Skeletal muscle cell (primary cell): ENCODE measurements at regions not wholly inside any gene's neighbourhood (a gene's known extent, or its start where the extent isn't known, plus 50 kb on each side); places are given as distances from the start of the nearest gene placed in this dataset.

Experiments used
- DNase-seq: peaks from one replicate; pipeline ENCODE4 v3.0.0-alpha.2; 2010; ENCODE audit warnings: low read depth
- H3K4me3 ChIP-seq: 2 replicates; pipeline ENCODE4 v1.5.1; 2011; ENCODE audit warnings: low read depth, mild to moderate bottlenecking, control low read depth, low read length, moderate library complexity

- H3K4me3 ChIP-seq, result no peak overlapping the region
- no peak for DNase-seq
Measured at GRCh38 chr6:44500074-44500473, 112.6 kb downstream of the CDC5L start.

DNA sequence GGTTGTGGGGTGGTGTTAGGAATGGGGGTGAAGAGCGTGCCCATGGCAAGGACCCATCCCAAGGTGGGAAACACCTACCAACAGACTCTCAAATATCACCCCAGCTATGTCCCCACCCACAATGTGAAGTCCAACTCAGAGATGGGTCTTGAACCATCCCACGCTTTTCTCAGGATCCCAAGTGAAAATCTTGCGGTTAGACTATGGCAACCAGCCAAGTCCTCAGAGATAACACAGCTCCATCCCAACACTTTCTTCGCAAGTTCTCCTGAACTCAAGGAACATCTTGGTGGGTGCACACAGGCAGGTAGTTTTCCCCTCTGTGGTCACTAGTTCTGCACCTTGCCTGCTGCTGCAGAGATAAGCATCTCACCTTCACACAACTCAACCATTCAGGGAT is 116.0 kb downstream of the CDC5L start:
- H3K4me3 ChIP-seq, result no peak overlapping the region
- no peak for DNase-seq

GRCh38 chr6:44504301-44504791 is 116.8 kb downstream of the CDC5L start:
- DNase-seq, result no peak
- H3K4me3 ChIP-seq, result no peak overlapping the region

GRCh38 chr6:44505751-44506150 is 118.2 kb downstream of the CDC5L start:
- H3K4me3 ChIP-seq, result no peak overlapping the region
- DNase-seq, result no peak

DNA sequence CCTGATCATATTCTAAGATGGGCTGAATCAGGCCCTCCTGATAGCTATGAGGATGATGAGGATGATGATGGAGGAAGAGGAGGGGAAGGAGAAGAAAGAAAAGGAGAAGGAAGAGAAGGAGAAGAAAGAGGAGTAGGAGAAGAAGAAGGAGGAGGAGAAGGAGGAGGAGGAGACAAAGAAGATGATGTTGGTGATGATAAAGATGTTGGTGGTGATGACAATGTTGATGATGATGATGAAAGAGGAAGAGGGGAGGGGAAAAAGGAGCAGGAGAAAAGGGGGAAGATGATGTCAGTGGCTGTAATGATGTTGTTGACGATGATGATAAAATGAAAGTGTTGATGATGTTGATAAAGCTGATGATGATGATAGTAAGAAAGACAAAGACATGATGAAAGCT is 119.5 kb downstream of the CDC5L start:
- no peak for DNase-seq
- H3K4me3 ChIP-seq, result no peak overlapping the region

DNA sequence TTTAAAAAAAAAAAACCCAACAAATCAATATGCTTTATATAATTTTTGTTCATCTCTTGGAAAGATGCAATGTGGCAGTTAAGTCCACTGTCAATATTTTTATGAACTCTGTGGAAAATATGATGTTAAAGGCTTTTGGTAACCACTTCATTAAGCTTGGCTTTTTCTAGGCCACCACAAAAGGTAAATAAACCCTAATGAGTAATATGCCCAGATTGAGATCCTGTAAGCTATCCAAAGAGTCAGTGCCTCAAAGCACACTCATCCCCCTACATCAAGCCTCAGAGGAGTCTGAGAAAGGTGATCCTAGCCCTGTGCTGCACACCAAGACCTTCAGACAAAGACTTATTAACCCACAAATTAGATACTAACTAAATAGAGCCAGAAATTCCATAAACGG is 121.1 kb downstream of the CDC5L start:
- DNase-seq, result peak; percentile 20
- no peak overlapping the region for H3K4me3 ChIP-seq

GRCh38 chr6:44511126-44511525 is 123.6 kb downstream of the CDC5L start:
- no peak for DNase-seq
- no peak overlapping the region for H3K4me3 ChIP-seq

GRCh38 chr6:44512868-44513741 is 125.6 kb downstream of the CDC5L start:
- no peak overlapping the region for H3K4me3 ChIP-seq
- no peak for DNase-seq

DNA sequence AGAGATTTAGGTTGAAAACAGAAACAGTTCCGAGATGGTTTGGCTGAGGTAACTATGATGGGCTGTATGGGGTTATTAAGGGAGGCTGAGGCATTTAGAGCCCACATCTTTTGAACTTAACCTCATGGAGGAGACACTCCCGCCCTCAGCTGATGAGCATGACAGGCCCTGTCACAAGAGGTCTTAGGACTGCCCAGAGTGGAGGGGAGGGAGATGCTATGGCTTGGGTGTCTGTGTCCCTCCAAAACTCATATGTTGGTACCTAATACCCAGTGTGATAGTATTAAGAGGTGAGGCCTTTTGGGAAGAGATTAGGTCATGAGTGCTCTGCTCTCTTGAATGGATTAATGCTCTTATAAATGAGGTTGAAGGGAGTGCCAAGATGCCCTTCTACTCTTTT is 126.6 kb downstream of the CDC5L start:
- DNase-seq, result no peak
- no peak overlapping the region for H3K4me3 ChIP-seq

DNA sequence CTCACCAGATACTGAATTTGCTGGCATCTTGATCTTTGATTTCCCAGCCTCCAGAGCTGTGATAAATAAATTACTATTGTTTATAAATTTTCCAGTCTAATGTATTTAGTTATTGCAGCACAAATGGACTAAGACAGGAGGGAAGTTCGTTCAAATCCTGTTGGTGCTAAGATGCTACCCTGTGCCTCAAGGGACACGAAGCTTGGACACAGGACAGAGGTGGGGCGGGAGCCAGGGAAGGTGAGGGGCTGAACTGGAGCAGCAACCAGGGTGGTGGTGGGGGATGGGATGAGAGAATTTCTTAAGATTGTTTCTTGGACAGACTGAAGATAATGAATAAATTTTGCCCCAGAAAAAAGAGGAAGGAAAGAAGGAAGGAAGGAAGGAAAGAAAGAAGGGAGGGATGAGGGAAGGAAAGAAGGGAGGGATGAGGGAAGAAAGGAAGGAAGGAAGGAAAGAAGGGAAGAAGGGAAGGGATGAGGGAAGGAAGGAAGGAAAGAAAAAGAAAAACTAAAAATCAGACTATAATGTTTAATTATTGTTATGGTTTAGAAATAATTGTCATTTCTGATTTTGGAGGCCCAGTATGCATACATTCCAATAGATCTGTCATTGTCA is 127.2 kb downstream of the CDC5L start:
- H3K4me3 ChIP-seq, result no peak overlapping the region
- no peak for DNase-seq

DNA sequence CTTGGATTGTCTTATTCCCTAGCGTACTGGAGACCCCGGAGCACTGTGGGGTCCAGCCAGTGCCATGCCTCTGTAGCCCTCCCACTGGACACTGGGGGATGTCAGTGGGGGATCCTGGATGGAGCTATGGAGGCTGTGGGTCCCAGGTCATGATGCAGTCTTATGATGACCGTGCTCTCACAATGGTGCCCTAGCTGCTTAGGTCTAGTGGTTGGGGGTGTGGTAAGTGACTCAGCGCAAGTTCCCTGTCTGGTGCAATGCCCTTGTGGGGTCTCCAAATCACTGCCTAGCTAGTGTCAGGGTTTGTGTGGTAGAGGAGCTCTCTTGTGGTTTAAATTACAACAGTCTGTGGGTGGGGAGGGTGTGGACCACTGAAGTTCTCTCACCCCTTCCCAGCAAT is 135.4 kb downstream of the CDC5L start:
- H3K4me3 ChIP-seq, result no peak overlapping the region
- DNase-seq, result no peak

GRCh38 chr6:44524476-44525227 is 137.1 kb downstream of the CDC5L start:
- no peak overlapping the region for H3K4me3 ChIP-seq
- DNase-seq, result no peak

- no peak overlapping the region for H3K4me3 ChIP-seq
- DNase-seq, result no peak
Measured at GRCh38 chr6:44525761-44526351, 138.3 kb downstream of the CDC5L start.

- H3K4me3 ChIP-seq, result no peak overlapping the region
- DNase-seq, result no peak
Measured at GRCh38 chr6:44527181-44527580, 139.7 kb downstream of the CDC5L start.

- H3K4me3 ChIP-seq, result no peak overlapping the region
- no peak for DNase-seq
Measured at GRCh38 chr6:44527583-44528369, 140.3 kb downstream of the CDC5L start.

DNA sequence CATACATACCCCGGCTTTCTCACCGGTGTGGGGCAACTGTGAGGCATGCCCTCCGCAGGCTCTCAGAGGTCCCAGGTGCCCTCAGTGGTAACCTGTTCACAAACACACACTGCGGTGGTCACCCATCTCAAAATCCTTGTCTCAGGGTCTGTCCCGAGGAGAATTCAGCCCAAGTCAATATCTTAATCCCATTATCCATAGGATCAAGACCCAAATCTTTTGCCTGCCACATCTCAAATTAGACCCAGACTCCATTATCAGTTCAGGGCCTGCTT is 140.8 kb downstream of the CDC5L start:
- H3K4me3 ChIP-seq, result no peak overlapping the region
- DNase-seq, result no peak

DNA sequence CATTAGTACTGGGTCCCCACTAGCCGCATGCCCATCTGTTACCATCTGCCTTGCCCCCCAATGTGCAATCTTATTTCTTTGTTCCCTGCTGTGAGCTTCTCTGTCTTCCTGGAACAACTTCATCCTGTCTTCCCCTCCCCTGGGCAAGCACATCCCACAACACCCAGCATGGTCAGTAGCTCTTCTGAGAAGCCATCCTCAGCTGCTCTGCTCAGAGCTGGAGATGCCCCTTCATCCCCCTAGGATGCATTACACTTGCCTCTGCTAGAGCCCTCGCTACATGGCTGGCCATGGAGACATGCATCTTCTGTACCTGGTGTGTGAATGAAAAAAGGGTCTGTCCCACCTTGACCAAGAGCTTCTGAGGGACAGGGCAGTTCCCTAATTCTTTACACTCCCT is 141.2 kb downstream of the CDC5L start:
- DNase-seq, result no peak
- no peak overlapping the region for H3K4me3 ChIP-seq

GRCh38 chr6:44529146-44529905 is 141.8 kb downstream of the CDC5L start:
- no peak for DNase-seq
- no peak overlapping the region for H3K4me3 ChIP-seq
